ENCODE measurements at regions not wholly inside any gene's neighbourhood (a gene's known extent, or its start where the extent isn't known, plus 50 kb on each side); places are given as distances from the start of the nearest gene placed in this dataset.

DNA sequence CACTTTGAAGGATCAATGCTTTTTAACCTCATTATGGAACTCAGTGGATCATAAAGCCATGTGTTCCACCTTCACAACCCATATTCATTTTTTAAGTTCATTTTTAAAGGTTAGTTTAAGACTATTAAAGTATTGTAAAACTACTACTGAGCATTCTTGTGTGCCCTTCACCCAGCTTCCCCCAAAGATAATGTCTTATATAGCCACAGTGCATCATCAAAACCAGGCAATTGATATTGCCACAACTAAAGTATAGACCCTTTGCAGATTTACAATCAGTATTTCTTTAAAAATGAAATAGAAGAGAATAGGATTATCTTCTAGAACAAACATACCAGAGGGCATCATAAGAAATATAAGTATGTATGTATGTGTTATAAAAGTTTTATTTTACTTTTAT lies 597.1 kb downstream of the CCSER2 start:
- POLR2A ChIA-PET, result no interaction called here
- no peak overlapping the region for H3K4me3 ChIP-seq (ENCODE audit: low read depth, low read length)
- CTCF ChIA-PET, result no interaction called here
- H3K27me3 ChIP-seq (ENCODE audit: control insufficient read depth, insufficient read depth, low read length), result no peaks in the 10 kb centered on the region
- DNase-seq (ENCODE audit: low read depth), result no peak
- TF ChIP-seq, protein P1, sequence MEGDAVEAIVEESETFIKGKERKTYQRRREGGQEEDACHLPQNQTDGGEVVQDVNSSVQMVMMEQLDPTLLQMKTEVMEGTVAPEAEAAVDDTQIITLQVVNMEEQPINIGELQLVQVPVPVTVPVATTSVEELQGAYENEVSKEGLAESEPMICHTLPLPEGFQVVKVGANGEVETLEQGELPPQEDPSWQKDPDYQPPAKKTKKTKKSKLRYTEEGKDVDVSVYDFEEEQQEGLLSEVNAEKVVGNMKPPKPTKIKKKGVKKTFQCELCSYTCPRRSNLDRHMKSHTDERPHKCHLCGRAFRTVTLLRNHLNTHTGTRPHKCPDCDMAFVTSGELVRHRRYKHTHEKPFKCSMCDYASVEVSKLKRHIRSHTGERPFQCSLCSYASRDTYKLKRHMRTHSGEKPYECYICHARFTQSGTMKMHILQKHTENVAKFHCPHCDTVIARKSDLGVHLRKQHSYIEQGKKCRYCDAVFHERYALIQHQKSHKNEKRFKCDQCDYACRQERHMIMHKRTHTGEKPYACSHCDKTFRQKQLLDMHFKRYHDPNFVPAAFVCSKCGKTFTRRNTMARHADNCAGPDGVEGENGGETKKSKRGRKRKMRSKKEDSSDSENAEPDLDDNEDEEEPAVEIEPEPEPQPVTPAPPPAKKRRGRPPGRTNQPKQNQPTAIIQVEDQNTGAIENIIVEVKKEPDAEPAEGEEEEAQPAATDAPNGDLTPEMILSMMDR (IDR thresholded peaks at IDR 0.05; ENCODE audit: insufficient read depth, low read depth, low read length), result no peak
- H3K36me3 ChIP-seq (ENCODE audit: control insufficient read depth, insufficient read depth, low read length), result no peaks in the 10 kb centered on the region

DNA sequence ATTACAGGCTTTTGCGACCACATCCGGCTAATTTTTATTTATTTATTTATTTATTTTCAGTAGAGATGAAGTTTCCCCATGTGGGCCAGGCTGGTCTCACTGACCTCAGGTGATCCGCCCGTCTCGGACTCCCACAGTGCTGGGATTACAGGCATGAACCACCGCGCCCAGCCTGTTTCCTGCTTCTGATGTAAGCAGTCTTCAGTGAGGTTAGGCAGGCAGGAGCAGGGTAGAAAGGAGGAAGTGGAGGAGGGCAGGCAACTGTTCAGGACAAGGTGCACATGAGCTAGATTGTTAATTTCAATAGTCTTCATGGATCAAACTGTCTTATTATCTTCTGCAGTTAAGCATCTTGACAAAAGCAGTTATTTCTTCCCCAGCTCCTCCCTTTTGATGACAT lies 605.0 kb downstream of the CCSER2 start:
- POLR2A ChIA-PET, result no interaction called here
- TF ChIP-seq, protein P1 (IDR thresholded peaks at IDR 0.05; ENCODE audit: insufficient read depth, low read depth, low read length), result no peak
- H3K4me3 ChIP-seq (ENCODE audit: low read depth, low read length), result no peak overlapping the region
- H3K36me3 ChIP-seq (ENCODE audit: control insufficient read depth, insufficient read depth, low read length), result no peaks in the 10 kb centered on the region
- CTCF ChIA-PET, result no interaction called here
- no peaks in the 10 kb centered on the region for H3K27me3 ChIP-seq (ENCODE audit: control insufficient read depth, insufficient read depth, low read length)
- DNase-seq (ENCODE audit: low read depth), result no peak

DNA sequence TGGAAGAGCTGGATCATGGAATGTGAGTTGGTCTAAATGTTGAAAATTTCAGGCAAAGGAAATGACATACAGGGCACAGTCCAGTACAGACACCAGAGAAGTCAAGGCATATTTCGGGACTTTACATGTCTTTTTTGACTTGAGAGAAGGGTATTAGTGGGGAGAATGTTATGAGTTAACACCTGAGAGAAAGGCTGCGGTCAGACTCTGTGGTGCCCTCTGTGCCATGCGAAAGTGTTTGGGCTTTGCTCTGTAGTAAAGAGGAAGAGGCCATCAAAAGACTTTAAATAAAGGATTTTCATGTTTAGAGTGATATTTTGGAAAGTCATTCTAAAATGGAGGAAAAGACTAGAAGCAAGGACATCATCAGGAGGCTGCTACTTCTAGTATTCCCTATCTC lies 607.4 kb downstream of the CCSER2 start:
- TF ChIP-seq, protein P1 (IDR thresholded peaks at IDR 0.05; ENCODE audit: insufficient read depth, low read depth, low read length), result no peak
- CTCF ChIA-PET, result no interaction called here

DNA sequence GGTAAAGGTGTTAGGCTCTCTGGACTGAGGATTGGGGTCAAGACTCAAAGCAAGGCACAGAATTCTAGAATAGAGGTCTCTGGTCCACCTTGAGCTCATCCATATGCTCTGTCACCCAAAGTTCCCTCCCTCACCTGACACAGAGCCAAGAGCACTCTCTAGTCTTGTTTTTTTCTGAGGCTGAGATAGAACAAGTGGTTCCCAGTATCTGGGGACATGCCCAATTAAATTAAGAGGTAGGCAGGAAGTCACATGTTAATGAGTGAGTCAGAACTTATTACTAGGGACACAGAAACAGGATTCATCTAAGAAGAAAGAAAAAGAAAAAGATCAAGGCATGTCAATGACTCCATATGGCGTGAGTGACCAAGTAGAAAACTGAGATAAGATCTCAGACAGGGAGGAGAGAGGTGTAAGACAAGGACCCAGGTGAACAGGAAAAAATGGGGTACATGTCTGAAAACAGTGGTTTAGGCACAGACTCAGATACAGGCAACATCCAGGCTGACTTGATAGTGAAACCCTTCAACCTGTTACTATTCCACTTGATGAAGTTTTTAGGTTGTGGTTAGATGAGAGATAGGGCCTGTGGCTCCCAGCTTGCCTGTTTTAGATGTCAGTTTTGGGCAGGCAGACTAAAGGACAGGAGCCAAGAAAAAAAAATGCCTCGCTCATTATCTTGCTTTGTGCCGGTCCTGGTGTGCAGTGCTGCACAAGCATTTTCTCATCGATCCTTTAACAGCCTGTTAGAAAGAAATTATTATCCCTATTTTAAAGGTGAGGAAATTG lies 609.9 kb downstream of the CCSER2 start:
- CTCF ChIA-PET, result no interaction called here
- no peak overlapping the region for H3K4me3 ChIP-seq (ENCODE audit: low read depth, low read length)
- no peaks in the 10 kb centered on the region for H3K27me3 ChIP-seq (ENCODE audit: control insufficient read depth, insufficient read depth, low read length)
- H3K36me3 ChIP-seq (ENCODE audit: control insufficient read depth, insufficient read depth, low read length), result no peaks in the 10 kb centered on the region
- DNase-seq (ENCODE audit: low read depth), result no peak
- TF ChIP-seq, protein P1 (IDR thresholded peaks at IDR 0.05; ENCODE audit: insufficient read depth, low read depth, low read length), result no peak
- POLR2A ChIA-PET, result no interaction called here

More for the DNA sequence above, 607.4 kb downstream of the CCSER2 start:
- DNase-seq (ENCODE audit: low read depth), result no peak
- H3K4me3 ChIP-seq (ENCODE audit: low read depth, low read length), result no peak overlapping the region
- H3K27me3 ChIP-seq (ENCODE audit: control insufficient read depth, insufficient read depth, low read length), result no peaks in the 10 kb centered on the region
- H3K36me3 ChIP-seq (ENCODE audit: control insufficient read depth, insufficient read depth, low read length), result no peaks in the 10 kb centered on the region
- POLR2A ChIA-PET, result no interaction called here

DNA sequence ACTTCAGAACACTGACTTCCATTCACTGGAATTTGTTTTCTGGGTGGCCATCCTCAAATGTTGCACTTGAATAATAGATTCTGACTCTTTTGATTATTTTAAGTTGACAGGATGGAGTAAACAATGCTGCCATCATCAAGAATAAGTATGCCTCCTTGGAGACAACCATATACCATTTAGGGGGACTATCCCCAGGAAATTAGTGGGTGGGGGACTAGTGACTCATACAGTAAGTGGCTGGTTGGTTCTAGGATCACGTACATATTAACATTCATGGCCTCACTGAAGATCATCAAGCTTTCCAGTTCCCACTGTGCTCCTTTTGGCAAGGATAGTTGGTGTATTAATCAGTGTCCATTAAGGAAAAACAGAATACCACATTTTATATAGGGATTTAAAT lies 615.2 kb downstream of the CCSER2 start:
- TF ChIP-seq, protein P1 (IDR thresholded peaks at IDR 0.05; ENCODE audit: insufficient read depth, low read depth, low read length), result no peak
- no peaks in the 10 kb centered on the region for H3K27me3 ChIP-seq (ENCODE audit: control insufficient read depth, insufficient read depth, low read length)
- no peak overlapping the region for H3K4me3 ChIP-seq (ENCODE audit: low read depth, low read length)
- ChIA-PET CTCF (no interaction called here), POLR2A (no interaction called here)
- no peaks in the 10 kb centered on the region for H3K36me3 ChIP-seq (ENCODE audit: control insufficient read depth, insufficient read depth, low read length)
- no peak for DNase-seq (ENCODE audit: low read depth)
